GM20000 (cell line): ENCODE measurements at regions not wholly inside any gene's neighbourhood (a gene's known extent, or its start where the extent isn't known, plus 50 kb on each side); places are given as distances from the start of the nearest gene placed in this dataset.

ENCODE experiments used
- DNase-seq: peaks from one replicate; pipeline ENCODE4 v3.0.0; 2012; ENCODE audit warnings: low spot score
- CTCF ChIP-seq: IDR thresholded peaks from 2 replicates; pipeline ENCODE4 v1.5.1; 2012; ENCODE audit warnings: mild to moderate bottlenecking, control low read depth; ENCODE audit errors: extremely low read depth, missing control alignments

DNA sequence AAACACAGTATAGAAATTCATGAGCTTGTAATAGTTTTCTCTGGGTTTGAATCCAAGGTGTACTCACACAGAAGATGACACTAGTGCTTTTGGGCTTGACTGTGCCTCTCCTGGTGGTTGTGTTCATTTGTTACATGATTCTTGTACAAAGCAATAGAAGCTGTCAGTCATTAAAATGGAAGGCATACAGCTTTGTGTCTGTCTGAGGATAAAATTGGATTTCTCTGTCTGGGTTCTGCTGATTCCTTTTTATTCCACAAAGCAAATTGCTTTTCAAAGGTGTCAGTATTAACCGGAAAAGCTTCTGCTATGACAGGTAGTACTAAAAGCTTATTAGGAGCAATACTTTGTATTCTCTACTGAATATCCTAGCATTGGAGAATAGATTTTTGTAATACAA is 361.2 kb downstream of the SLC6A15 start:
- no peak for DNase-seq
- TF ChIP-seq CTCF, result no peak

DNA sequence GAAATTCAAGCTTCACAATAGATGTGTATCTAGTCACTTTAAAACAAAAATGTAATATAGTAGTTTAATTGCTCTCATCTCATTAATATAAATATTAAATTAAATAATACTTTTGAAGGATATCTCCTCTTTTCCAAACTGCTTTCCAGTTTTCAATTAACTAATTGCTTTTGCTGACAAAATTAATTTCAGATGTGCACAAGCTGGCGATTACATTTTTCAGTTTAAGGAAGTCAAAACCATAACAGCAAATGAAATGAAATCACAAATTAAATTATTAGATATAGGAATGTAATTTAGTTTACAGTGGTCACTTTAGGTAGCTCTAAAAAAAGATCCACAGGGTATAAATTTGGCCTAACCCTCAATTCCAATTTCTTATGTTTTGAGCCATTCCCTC is 362.1 kb downstream of the SLC6A15 start:
- no peak for DNase-seq
- TF ChIP-seq CTCF, result no peak

- no peak for TF ChIP-seq CTCF
- DNase-seq, result no peak
Observed at GRCh38 chr12:84542289-84542688, 370.3 kb downstream of the SLC6A15 start.

DNA sequence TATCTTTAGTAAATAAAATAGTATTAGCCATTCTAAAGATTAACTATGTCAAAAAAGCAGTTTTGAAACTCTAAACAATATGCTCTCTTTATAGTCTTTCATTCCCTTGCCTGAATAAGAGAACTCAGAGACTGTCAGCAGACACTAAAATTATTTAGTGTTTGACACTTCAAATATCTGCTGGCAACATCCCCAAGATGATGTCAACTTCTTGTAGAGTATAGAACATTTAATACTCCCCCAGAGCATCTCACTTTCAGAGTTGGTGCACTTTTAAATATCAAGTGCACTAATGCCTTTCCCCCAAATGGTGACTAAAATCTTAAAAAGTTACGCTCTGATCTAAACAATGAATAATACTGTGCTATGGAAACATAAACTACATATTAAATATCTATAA is 374.9 kb downstream of the SLC6A15 start:
- TF ChIP-seq CTCF, result no peak
- DNase-seq, result no peak

GRCh38 chr12:84512751-84513150 is 399.8 kb downstream of the SLC6A15 start:
- no peak for TF ChIP-seq CTCF
- DNase-seq, result no peak

DNA sequence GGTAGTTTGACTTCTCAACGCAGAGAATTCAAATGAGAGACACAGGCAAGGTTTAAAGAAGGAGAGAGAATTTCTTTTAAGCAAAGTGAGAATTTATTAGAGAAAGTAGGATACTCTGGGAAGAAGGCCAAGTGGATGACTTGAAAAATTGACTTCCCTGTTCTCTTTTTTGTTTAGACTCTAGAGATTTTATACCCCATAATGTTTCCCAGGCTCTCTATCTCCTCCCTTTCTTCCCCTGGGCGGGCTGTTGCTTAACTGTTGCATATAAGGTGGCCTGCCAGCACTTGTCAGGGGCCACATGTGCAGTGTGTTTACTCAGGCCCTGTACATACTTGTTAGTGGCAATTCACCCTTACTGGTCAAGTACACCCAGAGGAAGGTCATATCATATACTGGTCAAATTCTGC is 403.7 kb downstream of the SLC6A15 start:
- TF ChIP-seq CTCF, result no peak
- DNase-seq, result no peak

DNA sequence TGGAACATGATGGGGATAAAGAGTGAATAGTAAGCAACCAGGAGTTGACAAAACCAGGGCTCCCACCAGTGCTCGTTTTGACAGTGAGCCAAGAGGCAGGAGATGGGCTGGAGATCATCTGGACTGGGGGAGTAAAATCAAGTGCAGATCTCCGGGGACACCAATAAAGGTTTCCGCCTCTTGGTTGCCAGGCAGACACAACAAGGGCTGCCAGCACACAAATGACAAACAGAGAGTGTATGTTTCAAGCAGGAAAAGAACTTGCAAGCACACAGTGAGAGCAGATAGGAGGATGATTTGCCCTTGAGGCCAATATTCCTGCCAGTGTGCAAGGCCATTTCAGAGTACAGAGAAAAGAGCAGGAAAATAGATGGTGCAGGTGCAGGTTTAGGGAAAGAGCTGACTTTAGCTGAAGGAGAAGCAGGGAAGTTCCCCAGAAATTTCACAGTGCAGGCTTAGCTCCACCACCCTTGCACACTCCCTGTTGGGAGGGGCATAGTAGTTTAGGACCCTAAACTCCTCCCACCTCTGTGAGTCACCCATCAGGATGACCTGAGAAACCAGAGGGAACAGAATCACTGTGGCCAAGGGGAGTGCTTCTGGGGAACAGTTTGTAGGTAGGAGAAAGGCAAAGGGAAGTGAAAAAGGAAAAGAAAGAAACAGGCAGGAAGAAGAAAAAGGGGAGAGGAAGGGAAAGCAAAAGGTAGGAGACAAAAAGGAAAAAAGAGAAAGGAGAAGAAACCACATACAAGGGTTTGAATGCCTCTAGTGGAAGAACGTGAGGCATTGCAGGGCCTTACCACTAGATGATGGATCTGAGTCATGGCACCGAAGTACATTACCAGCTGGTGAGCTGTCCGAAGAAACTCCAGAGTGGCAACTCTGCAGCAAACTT is 404.4 kb downstream of the SLC6A15 start:
- DNase-seq, result no peak
- TF ChIP-seq CTCF, result no peak
